ENCODE measurements at regions not wholly inside any gene's neighbourhood (a gene's known extent, or its start where the extent isn't known, plus 50 kb on each side); places are given as distances from the start of the nearest gene placed in this dataset.
"Not testable (repeated sequence)": the region's sequence is repeated elsewhere in the genome, so short reads cannot be mapped to it uniquely, and the experiment has no call there.

GRCh38 chrY:19580990-19581389 lies 163.5 kb downstream of the KDM5D start:
- TF ChIP-seq, protein P1, sequence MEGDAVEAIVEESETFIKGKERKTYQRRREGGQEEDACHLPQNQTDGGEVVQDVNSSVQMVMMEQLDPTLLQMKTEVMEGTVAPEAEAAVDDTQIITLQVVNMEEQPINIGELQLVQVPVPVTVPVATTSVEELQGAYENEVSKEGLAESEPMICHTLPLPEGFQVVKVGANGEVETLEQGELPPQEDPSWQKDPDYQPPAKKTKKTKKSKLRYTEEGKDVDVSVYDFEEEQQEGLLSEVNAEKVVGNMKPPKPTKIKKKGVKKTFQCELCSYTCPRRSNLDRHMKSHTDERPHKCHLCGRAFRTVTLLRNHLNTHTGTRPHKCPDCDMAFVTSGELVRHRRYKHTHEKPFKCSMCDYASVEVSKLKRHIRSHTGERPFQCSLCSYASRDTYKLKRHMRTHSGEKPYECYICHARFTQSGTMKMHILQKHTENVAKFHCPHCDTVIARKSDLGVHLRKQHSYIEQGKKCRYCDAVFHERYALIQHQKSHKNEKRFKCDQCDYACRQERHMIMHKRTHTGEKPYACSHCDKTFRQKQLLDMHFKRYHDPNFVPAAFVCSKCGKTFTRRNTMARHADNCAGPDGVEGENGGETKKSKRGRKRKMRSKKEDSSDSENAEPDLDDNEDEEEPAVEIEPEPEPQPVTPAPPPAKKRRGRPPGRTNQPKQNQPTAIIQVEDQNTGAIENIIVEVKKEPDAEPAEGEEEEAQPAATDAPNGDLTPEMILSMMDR (IDR thresholded peaks at IDR 0.05): not testable (repeated sequence)
- TF ChIP-seq POLR2AphosphoS5 (IDR thresholded peaks at IDR 0.05; ENCODE audit: low read depth, low read length): not testable (repeated sequence)
- TF ChIP-seq, protein P2, sequence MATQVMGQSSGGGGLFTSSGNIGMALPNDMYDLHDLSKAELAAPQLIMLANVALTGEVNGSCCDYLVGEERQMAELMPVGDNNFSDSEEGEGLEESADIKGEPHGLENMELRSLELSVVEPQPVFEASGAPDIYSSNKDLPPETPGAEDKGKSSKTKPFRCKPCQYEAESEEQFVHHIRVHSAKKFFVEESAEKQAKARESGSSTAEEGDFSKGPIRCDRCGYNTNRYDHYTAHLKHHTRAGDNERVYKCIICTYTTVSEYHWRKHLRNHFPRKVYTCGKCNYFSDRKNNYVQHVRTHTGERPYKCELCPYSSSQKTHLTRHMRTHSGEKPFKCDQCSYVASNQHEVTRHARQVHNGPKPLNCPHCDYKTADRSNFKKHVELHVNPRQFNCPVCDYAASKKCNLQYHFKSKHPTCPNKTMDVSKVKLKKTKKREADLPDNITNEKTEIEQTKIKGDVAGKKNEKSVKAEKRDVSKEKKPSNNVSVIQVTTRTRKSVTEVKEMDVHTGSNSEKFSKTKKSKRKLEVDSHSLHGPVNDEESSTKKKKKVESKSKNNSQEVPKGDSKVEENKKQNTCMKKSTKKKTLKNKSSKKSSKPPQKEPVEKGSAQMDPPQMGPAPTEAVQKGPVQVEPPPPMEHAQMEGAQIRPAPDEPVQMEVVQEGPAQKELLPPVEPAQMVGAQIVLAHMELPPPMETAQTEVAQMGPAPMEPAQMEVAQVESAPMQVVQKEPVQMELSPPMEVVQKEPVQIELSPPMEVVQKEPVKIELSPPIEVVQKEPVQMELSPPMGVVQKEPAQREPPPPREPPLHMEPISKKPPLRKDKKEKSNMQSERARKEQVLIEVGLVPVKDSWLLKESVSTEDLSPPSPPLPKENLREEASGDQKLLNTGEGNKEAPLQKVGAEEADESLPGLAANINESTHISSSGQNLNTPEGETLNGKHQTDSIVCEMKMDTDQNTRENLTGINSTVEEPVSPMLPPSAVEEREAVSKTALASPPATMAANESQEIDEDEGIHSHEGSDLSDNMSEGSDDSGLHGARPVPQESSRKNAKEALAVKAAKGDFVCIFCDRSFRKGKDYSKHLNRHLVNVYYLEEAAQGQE (IDR thresholded peaks at IDR 0.05; ENCODE audit: insufficient read depth in 1 of 2, low read depth in 2 of 2, low read length in 1 of 2): not testable (repeated sequence)
